OCI-LY1 (cell line): ENCODE measurements at regions not wholly inside any gene's neighbourhood (a gene's known extent, or its start where the extent isn't known, plus 50 kb on each side); places are given as distances from the start of the nearest gene placed in this dataset.

ENCODE experiments used
- H2AFZ ChIP-seq: fragments of 200-600 bp; sonication (generic), shearing (Covaris generic); 2 replicates; pipeline ENCODE4 v1.6.0; 2014; ENCODE audit warnings: antibody characterized with exemption, mild to moderate bottlenecking, low read length
- H3F3A ChIP-seq: fragments of 200-600 bp; sonication (generic), shearing (Covaris generic); 2 replicates; pipeline ENCODE4 v1.6.0; 2014; ENCODE audit warnings: mild to moderate bottlenecking, antibody characterized with exemption, low read length, moderate library complexity; ENCODE audit not compliant: insufficient read depth
- H3K27ac ChIP-seq: fragments of 200-600 bp; sonication (generic); 2 replicates; pipeline ENCODE4 v1.5.1; 2014; ENCODE audit warnings: low read length, mixed run types, mild to moderate bottlenecking, low read depth; ENCODE audit not compliant: poor library complexity, severe bottlenecking
- H3K27me3 ChIP-seq: fragments of 200-600 bp; sonication (generic); 2 replicates; pipeline ENCODE4 v1.6.0; 2014; ENCODE audit warnings: antibody characterized with exemption, mild to moderate bottlenecking, low read length, moderate library complexity; ENCODE audit not compliant: insufficient read depth
- H3K36me3 ChIP-seq: fragments of 200-600 bp; sonication (generic); 2 replicates; pipeline ENCODE4 v1.6.1; 2014; ENCODE audit warnings: mild to moderate bottlenecking, antibody characterized with exemption, low read length, moderate library complexity, mixed read lengths; ENCODE audit not compliant: insufficient read depth
- H3K4me1 ChIP-seq: fragments of 200-600 bp; sonication (generic); 2 replicates; pipeline ENCODE4 v1.5.1; 2014; ENCODE audit warnings: mild to moderate bottlenecking, low read length, moderate library complexity; ENCODE audit not compliant: insufficient read depth, severe bottlenecking
- H3K4me2 ChIP-seq: fragments of 200-600 bp; sonication (generic), shearing (Covaris generic); 2 replicates; pipeline ENCODE4 v1.6.1; 2014; ENCODE audit warnings: low read length
- H3K4me3 ChIP-seq: fragments of 200-600 bp; sonication (generic); 2 replicates; pipeline ENCODE4 v1.5.1; 2014; ENCODE audit warnings: low read length, low read depth, mild to moderate bottlenecking, mixed read lengths; ENCODE audit not compliant: poor library complexity, severe bottlenecking
- H3K79me2 ChIP-seq: fragments of 200-600 bp; shearing (Covaris generic); 2 replicates; pipeline ENCODE4 v1.6.1; 2016; ENCODE audit warnings: mixed run types, low read length, mixed read lengths; ENCODE audit not compliant: insufficient read depth
- H3K9ac ChIP-seq: fragments of 200-600 bp; sonication (generic), shearing (Covaris generic); 2 replicates; pipeline ENCODE4 v1.6.1; 2014; ENCODE audit warnings: mild to moderate bottlenecking, low read length, mixed read lengths
- H3K9me2 ChIP-seq: fragments of 200-600 bp; sonication (generic), shearing (Covaris generic); 2 replicates; pipeline ENCODE4 v1.6.1; 2014; ENCODE audit warnings: low read depth, mild to moderate bottlenecking, low read length, mixed read lengths
- H3K9me3 ChIP-seq: fragments of 200-600 bp; shearing (Covaris generic); 2 replicates; pipeline ENCODE4 v1.6.1; 2014; ENCODE audit warnings: low read length, mixed read lengths
- H4K20me1 ChIP-seq: fragments of 200-600 bp; sonication (generic), shearing (Covaris generic); 2 replicates; pipeline ENCODE4 v1.6.0; 2016; ENCODE audit warnings: mild to moderate bottlenecking, low read length; ENCODE audit not compliant: insufficient read depth
- CTCF ChIP-seq: fragments of 200-600 bp; sonication (generic), shearing (Covaris generic); IDR thresholded peaks from 2 replicates; pipeline ENCODE4 v1.5.1; 2017; ENCODE audit warnings: mild to moderate bottlenecking, antibody characterized with exemption, low read length, moderate library complexity, mixed read lengths
- EZH2 ChIP-seq: fragments of 200-600 bp; sonication (generic), shearing (Covaris generic); IDR thresholded peaks from 2 replicates; pipeline ENCODE4 v1.8.0; 2017; ENCODE audit warnings: borderline replicate concordance, mixed run types, mild to moderate bottlenecking, antibody characterized with exemption, low read length, moderate library complexity, mixed read lengths

- Histone ChIP-seq H3K9me3 (no peaks in the 10 kb centered on the region), H3K4me1 (no peaks in the 10 kb centered on the region), H3K4me2 (no peak overlapping the region), H3K4me3 (no peak overlapping the region), H3K36me3 (no peaks in the 10 kb centered on the region), H2AFZ (no peak overlapping the region), H3K9me2 (no peaks in the 10 kb centered on the region), H3K27me3 (no peaks in the 10 kb centered on the region), H3K27ac (no peak overlapping the region), H4K20me1 (no peaks in the 10 kb centered on the region), H3F3A (no peaks in the 10 kb centered on the region), H3K9ac (no peak overlapping the region), H3K79me2 (no peaks in the 10 kb centered on the region)
- TF ChIP-seq CTCF (no peak), EZH2 (no peak)
These were observed 279.2 kb downstream of the GALR1 start for GRCh38 chr18:77528872-77529271.

- no peak overlapping the region for H3K4me3 ChIP-seq
- no peaks in the 10 kb centered on the region for H3K9me2 ChIP-seq
- TF ChIP-seq CTCF = no peak
- TF ChIP-seq EZH2 = no peak
- H3K4me2 ChIP-seq = no peak overlapping the region
- H3K36me3 ChIP-seq = no peaks in the 10 kb centered on the region
- H3K27ac ChIP-seq = no peak overlapping the region
- H3K27me3 ChIP-seq = no peaks in the 10 kb centered on the region
- H4K20me1 ChIP-seq = no peaks in the 10 kb centered on the region
- H3F3A ChIP-seq = no peaks in the 10 kb centered on the region
- no peak overlapping the region for H2AFZ ChIP-seq
- H3K4me1 ChIP-seq = no peaks in the 10 kb centered on the region
- H3K79me2 ChIP-seq = no peaks in the 10 kb centered on the region
- no peak overlapping the region for H3K9ac ChIP-seq
- H3K9me3 ChIP-seq = no peaks in the 10 kb centered on the region
These were observed 280.0 kb downstream of the GALR1 start for GRCh38 chr18:77529492-77530176.

- Histone ChIP-seq H3K4me1 (no peaks in the 10 kb centered on the region), H3K27ac (no peak overlapping the region), H3K9ac (no peak overlapping the region), H3K4me3 (no peak overlapping the region), H2AFZ (no peak overlapping the region), H3K27me3 (no peaks in the 10 kb centered on the region), H3K9me3 (no peaks in the 10 kb centered on the region), H4K20me1 (no peaks in the 10 kb centered on the region), H3F3A (no peaks in the 10 kb centered on the region), H3K79me2 (no peaks in the 10 kb centered on the region), H3K36me3 (no peaks in the 10 kb centered on the region), H3K4me2 (no peak overlapping the region), H3K9me2 (no peaks in the 10 kb centered on the region)
- TF ChIP-seq EZH2 (no peak), CTCF (no peak)
These were observed 281.1 kb downstream of the GALR1 start for GRCh38 chr18:77530732-77531131.
